ENCODE measurements at regions not wholly inside any gene's neighbourhood (a gene's known extent, or its start where the extent isn't known, plus 50 kb on each side); places are given as distances from the start of the nearest gene placed in this dataset.

DNA sequence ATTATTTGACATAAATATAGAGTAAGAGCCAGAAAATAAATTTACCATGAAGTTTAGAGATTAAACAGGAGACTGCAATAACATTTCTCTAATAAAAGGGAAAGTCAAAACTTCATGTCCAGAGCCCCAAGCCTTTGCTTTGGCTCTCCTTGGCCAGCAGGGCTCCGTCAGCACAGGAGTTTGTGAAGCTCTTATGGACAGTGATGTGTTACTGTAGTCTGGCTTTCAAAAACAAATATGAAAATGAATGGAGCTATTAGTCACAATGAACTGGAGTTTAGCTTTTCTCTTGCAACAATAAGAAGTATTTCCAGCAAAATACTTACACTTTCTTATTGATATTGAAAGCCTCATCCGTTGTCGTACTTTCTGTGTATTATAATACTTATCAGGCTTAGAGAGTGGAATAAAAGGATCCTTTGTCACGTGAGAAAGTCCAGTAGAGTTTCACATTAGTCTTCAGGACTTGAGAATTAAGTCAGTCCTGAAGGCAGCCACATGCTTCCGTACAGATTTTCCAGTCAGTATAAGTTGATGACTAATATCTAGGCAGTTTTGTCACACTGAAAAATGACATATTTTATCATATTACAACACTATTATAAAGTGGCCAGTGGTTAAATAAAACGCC lies 117.0 kb upstream of the PRL start:
- TF ChIP-seq POLR2A (IDR thresholded peaks at IDR 0.05; ENCODE audit: borderline replicate concordance, extremely low read depth, insufficient read depth, insufficient read length) (no peak), CTCF (IDR thresholded peaks at IDR 0.05 in 2 of 3, conservative IDR thresholded peaks at IDR 0.05 in 1 of 3; ENCODE audit: borderline replicate concordance in 1 of 3, insufficient read depth in 1 of 3, low read depth in 2 of 3, low read length in 2 of 3) (no peak)

Measured in HCT116 (cell line).